LoVo (cell line): ENCODE measurements at regions not wholly inside any gene's neighbourhood (a gene's known extent, or its start where the extent isn't known, plus 50 kb on each side); places are given as distances from the start of the nearest gene placed in this dataset.

Source experiments
- DNase-seq: peaks from one replicate; pipeline ENCODE4 v3.0.0-alpha.2; 2016; ENCODE audit warnings: low spot score

- DNase-seq: no peak
Measured at GRCh38 chr3:76624164-76624563, 415.7 kb upstream of the ROBO2 start.

GRCh38 chr3:76627236-76627635, 412.7 kb upstream of the ROBO2 start:
- no peak for DNase-seq

GRCh38 chr3:76631251-76631650, 408.6 kb upstream of the ROBO2 start:
- no peak for DNase-seq

GRCh38 chr3:76638006-76638405, 401.9 kb upstream of the ROBO2 start:
- no peak for DNase-seq

- DNase-seq: no peak
Measured at GRCh38 chr3:76643623-76644304, 396.1 kb upstream of the ROBO2 start.

GRCh38 chr3:76644305-76644675, 395.6 kb upstream of the ROBO2 start:
- DNase-seq: no peak

GRCh38 chr3:76645724-76646123, 394.2 kb upstream of the ROBO2 start:
- no peak for DNase-seq

GRCh38 chr3:76646921-76647562, 392.9 kb upstream of the ROBO2 start:
- DNase-seq: no peak

- no peak for DNase-seq
Measured at GRCh38 chr3:76651784-76652183, 388.1 kb upstream of the ROBO2 start.

- DNase-seq: no peak
Measured at GRCh38 chr3:76652524-76652923, 387.4 kb upstream of the ROBO2 start.

GRCh38 chr3:76653640-76654251, 386.2 kb upstream of the ROBO2 start:
- no peak for DNase-seq

GRCh38 chr3:76656531-76657070, 383.3 kb upstream of the ROBO2 start:
- no peak for DNase-seq

GRCh38 chr3:76657909-76658308, 382.0 kb upstream of the ROBO2 start:
- no peak for DNase-seq

- DNase-seq: no peak
Measured at GRCh38 chr3:76661527-76662250, 378.2 kb upstream of the ROBO2 start.

- DNase-seq: no peak
Measured at GRCh38 chr3:76664816-76665215, 375.1 kb upstream of the ROBO2 start.

- DNase-seq: no peak
Measured at GRCh38 chr3:76668653-76669052, 371.2 kb upstream of the ROBO2 start.

GRCh38 chr3:76669322-76669721, 370.6 kb upstream of the ROBO2 start:
- peak; percentile 48 for DNase-seq

- no peak for DNase-seq
Measured at GRCh38 chr3:76673171-76673570, 366.7 kb upstream of the ROBO2 start.

GRCh38 chr3:76679541-76679940, 360.4 kb upstream of the ROBO2 start:
- DNase-seq: no peak

- peak; percentile 19 for DNase-seq
Measured at GRCh38 chr3:76683256-76683655, 356.6 kb upstream of the ROBO2 start.

- no peak for DNase-seq
Measured at GRCh38 chr3:76684946-76685345, 355.0 kb upstream of the ROBO2 start.

GRCh38 chr3:76685858-76686257, 354.0 kb upstream of the ROBO2 start:
- peak; percentile 73 for DNase-seq

- DNase-seq: no peak
Measured at GRCh38 chr3:76687019-76687418, 352.9 kb upstream of the ROBO2 start.
